Adrenal gland (tissue), 5 donors: ENCODE measurements at regions not wholly inside any gene's neighbourhood (a gene's known extent, or its start where the extent isn't known, plus 50 kb on each side); places are given as distances from the start of the nearest gene placed in this dataset.

Experiments used
- CTCF ChIP-seq, 6 experiments: fragments of 450-650 bp in 4 of 6; fragments of 200-600 bp in 2 of 6; sonication (generic) in 1 of 6; IDR thresholded peaks; 1 replicate in 5 of 6; 2 replicates in 1 of 6; pipeline versions ENCODE4 v1.5.1 to v1.8.0; 2016 to 2021; ENCODE audit warnings: antibody characterized with exemption in 6 of 6, mild to moderate bottlenecking in 2 of 6, moderate library complexity in 1 of 6
- POLR2A ChIP-seq, 2 donors: fragments of 450-650 bp; IDR thresholded peaks; one replicate each; pipeline ENCODE4 v1.6.1; 2017; ENCODE audit warnings: antibody characterized with exemption in 2 of 2, mild to moderate bottlenecking in 2 of 2, moderate library complexity in 1 of 2
- donor health status: DM: no; HTN: no; CAD: no.

- no peak for TF ChIP-seq CTCF (IDR thresholded peaks at IDR 0.05)
- no peak for TF ChIP-seq POLR2A (IDR thresholded peaks at IDR 0.05)
Measured at GRCh38 chr3:20405231-20405630, 219.2 kb upstream of the SGO1 start.
